Panc1 (cell line): ENCODE measurements at regions not wholly inside any gene's neighbourhood (a gene's known extent, or its start where the extent isn't known, plus 50 kb on each side); places are given as distances from the start of the nearest gene placed in this dataset.

Experiments used
- ATAC-seq: fragments of 200-7000 bp; cut with Tn5 transposase; 2 replicates; pipeline ENCODE4 v1.9.1; 2020; ENCODE audit warnings: mild to moderate bottlenecking, moderate library complexity
- BruUV-seq: library from RNA; stranded (reverse); fragments of 400-500 nt; replicated peaks from 2 replicates; lab custom pipeline; 2021; lab: Mats Ljungman, UMichigan
- CTCF ChIA-PET: fragments of 300-600 bp; sonication (Branson Sonifier 250); formaldehyde crosslinking; loops from one replicate; lab custom pipeline; 2022; ENCODE audit warnings: antibody characterized with exemption; lab: Charles Lee
- POLR2A ChIA-PET: fragments of 300-600 bp; sonication (Branson Sonifier 250); formaldehyde crosslinking; loops from one replicate; lab custom pipeline; 2022; ENCODE audit warnings: antibody characterized with exemption; lab: Charles Lee
- DNase-seq: peaks from one replicate; pipeline ENCODE4 v3.0.0-alpha.2; 2010; ENCODE audit warnings: low read depth, low spot score
- H3K27ac ChIP-seq: 2 replicates; pipeline ENCODE4 v1.5.1; 2011; ENCODE audit warnings: mild to moderate bottlenecking, low read length, inconsistent platforms
- H3K27me3 ChIP-seq: fragments of 200-500 bp; sonication (Bioruptor generic); 2 replicates; pipeline ENCODE4 v1.6.0; 2014; ENCODE audit warnings: low read length, inconsistent platforms; ENCODE audit not compliant: control insufficient read depth, insufficient read depth
- H3K36me3 ChIP-seq: fragments of 200-500 bp; sonication (Bioruptor generic); 2 replicates; pipeline ENCODE4 v1.5.1; 2014; ENCODE audit warnings: inconsistent platforms, mild to moderate bottlenecking, low read length, moderate library complexity; ENCODE audit not compliant: control insufficient read depth, insufficient read depth
- H3K4me1 ChIP-seq: 2 replicates; pipeline ENCODE4 v1.5.1; 2011; ENCODE audit warnings: inconsistent platforms, mild to moderate bottlenecking, low read length, moderate library complexity; ENCODE audit not compliant: control insufficient read depth, insufficient read depth
- H3K4me3 ChIP-seq, 2 experiments: 2 replicates each; pipeline ENCODE4 v1.5.1; 2011 to 2012; ENCODE audit warnings: low read depth in 2 of 2, low read length in 2 of 2, mild to moderate bottlenecking in 2 of 2, inconsistent platforms in 1 of 2, moderate library complexity in 1 of 2
- H3K9me3 ChIP-seq: fragments of 200-500 bp; sonication (Bioruptor generic); 2 replicates; pipeline ENCODE4 v1.5.1; 2014; ENCODE audit warnings: low read depth, mild to moderate bottlenecking, inconsistent platforms, low read length, moderate library complexity; ENCODE audit not compliant: control insufficient read depth, insufficient read depth
- CTCF ChIP-seq: fragments of 450-650 bp; IDR thresholded peaks from 2 replicates; pipeline ENCODE4 v1.5.1; 2017; ENCODE audit warnings: mild to moderate bottlenecking
- POLR2AphosphoS5 ChIP-seq: IDR thresholded peaks from 2 replicates; pipeline ENCODE4 v1.6.1; 2012; ENCODE audit warnings: mild to moderate bottlenecking, low read depth, low read length, moderate library complexity
- REST ChIP-seq, 2 experiments: IDR thresholded peaks; 2 replicates each; pipeline ENCODE4 v1.6.1; 2011 to 2012; ENCODE audit warnings: low read depth in 2 of 2, control low read depth in 1 of 2, low read length in 1 of 2, mild to moderate bottlenecking in 1 of 2, moderate library complexity in 1 of 2; ENCODE audit not compliant: insufficient read depth in 1 of 2
- SIN3A ChIP-seq: IDR thresholded peaks from 2 replicates; pipeline ENCODE4 v1.6.1; 2012; ENCODE audit warnings: low read depth, mild to moderate bottlenecking, low read length, moderate library complexity, borderline replicate concordance; ENCODE audit not compliant: insufficient read depth
- TCF7L2 ChIP-seq: IDR thresholded peaks from 2 replicates; pipeline ENCODE4 v1.6.1; 2011; ENCODE audit warnings: mild to moderate bottlenecking, low read depth, low read length, inconsistent platforms
- in situ Hi-C: cut with HindIII; loops from 2 replicates; pipeline ENCODE4 v1.10.0; 2016; ENCODE audit warnings: low sequenced_read_pairs, low pct_unique_long_range_greater_than_20kb
- intact Hi-C: fragments of 100-400 bp; cut with micrococcal nuclease; formaldehyde crosslinking; loops from one replicate; pipeline ENCODE4 v1.10.0; 2022; ENCODE audit not compliant: unreplicated experiment

GRCh38 chr12:45543887-45544286, 185.6 kb upstream of the ARID2 start:
- in situ Hi-C loops = no loop called here
- no peaks in the 10 kb centered on the region for H3K4me1 ChIP-seq
- H3K27ac ChIP-seq = no peak overlapping the region
- BruUV-seq = no TSS peak
- POLR2A ChIA-PET = interaction anchor here (0.6 kb wide), 1 partner anchor 202 kb away, joined by 9 read pairs; no protein-coding TSS in a partner anchor
- no peak overlapping the region for H3K4me3 ChIP-seq
- no peaks in the 10 kb centered on the region; the same call in 1 of the 2 replicates for H3K27me3 ChIP-seq
- ATAC-seq (peak; percentile 93), DNase-seq (peak; percentile 73)
- H3K9me3 ChIP-seq = no peaks in the 10 kb centered on the region
- intact Hi-C loops = loop anchor here (2.0 kb wide), 1 partner anchor 181 kb away; no protein-coding TSS in a partner anchor
- CTCF ChIA-PET = interaction anchor here (0.6 to 1.7 kb wide), 5 partner anchors 9 to 447 kb away, joined by 3 to 16 read pairs (median 5); partner anchors contain the start of gene SCAF11
- no peaks in the 10 kb centered on the region for H3K36me3 ChIP-seq
- TF ChIP-seq POLR2AphosphoS5 = no peak
- TF ChIP-seq CTCF = peak; percentile 86

DNA sequence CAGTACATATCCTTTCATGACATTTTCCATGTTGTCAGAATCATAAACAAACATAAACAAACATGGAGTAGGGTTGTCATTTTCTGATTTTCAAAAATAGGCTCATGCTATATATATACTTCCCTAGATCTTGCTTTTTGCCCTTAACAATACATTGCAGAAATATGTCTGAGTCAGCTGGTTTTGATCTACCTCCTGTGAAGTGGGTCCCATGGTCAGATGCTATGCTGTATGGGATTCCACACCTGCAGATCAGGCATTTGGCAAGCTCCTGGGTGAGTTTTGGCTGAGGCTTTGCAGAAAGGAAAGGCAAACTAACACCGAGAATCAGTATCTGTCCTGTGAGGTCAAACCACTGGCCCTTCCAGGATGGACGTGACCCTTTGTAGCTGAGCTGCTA, 183.0 kb upstream of the ARID2 start:
- in situ Hi-C loops (no loop called here), intact Hi-C loops (no loop called here)
- no peaks in the 10 kb centered on the region; the same call in 1 of the 2 replicates for H3K27me3 ChIP-seq
- ATAC-seq = no peak
- TF ChIP-seq POLR2AphosphoS5 (no peak), CTCF (no peak), TCF7L2 (no peak), REST (IDR thresholded peaks at IDR 0.05; ENCODE audit: insufficient read depth in 1 of 2, low read depth in 2 of 2, low read length in 1 of 2) (no peak), SIN3A (no peak)
- ChIA-PET POLR2A (no interaction called here), CTCF (no interaction called here)
- DNase-seq = no peak
- H3K4me3 ChIP-seq = no peak overlapping the region
- no TSS peak for BruUV-seq
- H3K36me3 ChIP-seq = no peaks in the 10 kb centered on the region
- H3K4me1 ChIP-seq = no peaks in the 10 kb centered on the region
- no peak overlapping the region for H3K27ac ChIP-seq
- no peaks in the 10 kb centered on the region for H3K9me3 ChIP-seq
